HG02759 (cell line): ENCODE measurements at regions not wholly inside any gene's neighbourhood (a gene's known extent, or its start where the extent isn't known, plus 50 kb on each side); places are given as distances from the start of the nearest gene placed in this dataset.
"Not testable (repeated sequence)": the region's sequence is repeated elsewhere in the genome, so short reads cannot be mapped to it uniquely, and the experiment has no call there.

Experiments
- ATAC-seq: cut with Tn5 transposase; IDR thresholded peaks from one replicate; pipeline ENCODE4 v1.9.1; 2021; ENCODE audit warnings: mild to moderate bottlenecking, moderate library complexity; ENCODE audit not compliant: unreplicated experiment

DNA sequence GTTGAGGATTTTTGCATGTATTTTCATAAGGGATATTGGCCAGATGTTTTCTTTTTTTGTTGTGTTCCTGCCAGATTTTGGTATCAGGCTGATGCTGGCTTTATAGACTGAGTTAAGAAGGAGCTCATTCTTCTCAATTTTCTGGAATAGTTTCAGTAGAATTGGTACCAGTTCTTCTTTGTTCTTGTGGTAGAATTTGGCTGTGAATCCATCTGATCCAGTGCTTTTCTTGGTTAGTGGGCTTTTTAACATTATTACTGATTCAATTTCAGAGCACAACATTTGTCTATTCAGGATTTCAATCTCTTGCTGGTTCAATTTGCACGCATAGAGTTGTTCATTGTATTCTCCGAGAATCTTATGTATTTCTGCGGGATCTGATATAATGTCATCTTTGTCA, 136.5 kb upstream of the FOXG1 start:
- no peak for ATAC-seq

DNA sequence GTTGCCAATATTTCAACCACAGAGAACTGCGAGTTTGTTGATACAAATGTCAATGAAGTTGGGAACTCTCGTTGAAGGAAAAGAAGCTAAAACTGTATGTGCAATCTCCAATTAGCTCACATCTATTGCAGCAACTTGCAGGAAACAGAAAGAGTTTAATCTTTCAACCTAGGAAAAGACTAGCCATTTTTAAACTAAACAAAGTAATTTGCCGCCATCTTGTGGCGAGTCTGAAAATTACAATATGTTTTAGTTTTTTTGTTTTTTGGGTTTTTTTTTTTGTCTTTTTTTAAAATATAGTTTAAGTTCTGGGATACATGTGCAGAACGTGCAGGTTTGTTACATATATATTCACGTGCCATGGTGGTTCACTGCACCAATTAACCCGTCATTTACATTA, 131.2 kb upstream of the FOXG1 start:
- no peak for ATAC-seq

DNA sequence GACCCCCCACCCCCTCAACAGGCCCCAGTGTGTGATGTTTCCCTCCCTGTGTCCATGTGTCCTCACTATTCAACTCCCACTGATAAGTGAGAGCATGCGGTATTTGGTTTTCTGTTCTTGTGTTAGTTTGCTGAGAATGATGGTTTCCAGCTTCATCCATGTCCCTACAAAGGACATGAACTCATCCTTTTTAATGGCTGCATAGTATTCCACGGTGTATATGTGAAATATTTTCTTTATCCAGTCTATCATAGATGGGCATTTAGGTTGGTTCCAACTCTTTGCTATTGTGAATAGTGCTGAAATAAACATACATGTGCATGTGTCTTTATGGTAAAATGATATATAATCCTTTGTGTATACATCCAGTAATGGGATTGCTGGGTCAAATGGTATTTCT, 130.8 kb upstream of the FOXG1 start:
- not testable (repeated sequence) for ATAC-seq

DNA sequence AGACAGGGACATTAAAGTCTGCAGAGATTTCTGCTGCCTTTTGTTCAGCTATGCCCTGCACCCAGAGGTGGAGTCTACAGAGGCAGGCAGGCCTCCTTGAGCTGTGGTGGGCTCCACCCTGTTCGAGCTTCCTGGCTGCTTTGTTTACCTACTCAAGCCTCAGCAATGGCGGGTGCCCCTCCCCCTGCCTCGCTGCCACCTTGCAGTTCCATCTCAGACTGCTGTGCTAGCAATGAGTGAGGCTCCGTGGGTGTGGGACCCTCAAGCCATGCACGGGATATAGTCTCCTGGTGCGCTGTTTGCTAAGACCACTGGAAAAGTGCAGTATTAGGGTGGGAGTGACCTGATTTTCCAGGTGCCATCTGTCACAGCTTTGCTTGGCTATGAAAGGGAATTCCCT, 125.4 kb upstream of the FOXG1 start:
- ATAC-seq = not testable (repeated sequence)

DNA sequence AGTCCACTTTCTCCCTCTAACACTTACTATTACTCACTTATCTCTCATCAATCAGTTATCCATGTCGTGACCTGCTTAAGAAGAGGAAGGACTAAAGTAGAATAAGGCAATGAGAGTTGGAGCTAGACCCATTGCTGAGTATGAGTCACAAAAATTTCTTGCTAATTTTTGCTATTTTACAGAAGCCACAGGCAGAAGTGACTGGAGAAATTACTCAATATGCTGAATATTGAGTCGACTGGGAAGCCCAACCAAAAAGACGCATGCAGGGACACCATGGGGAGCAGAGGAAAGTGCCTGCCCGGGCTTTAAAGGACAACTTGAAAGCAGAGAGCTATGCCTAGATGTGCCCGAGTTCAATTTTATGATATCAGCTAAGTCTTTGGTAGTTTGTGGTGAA, 115.4 kb upstream of the FOXG1 start:
- ATAC-seq = no peak

DNA sequence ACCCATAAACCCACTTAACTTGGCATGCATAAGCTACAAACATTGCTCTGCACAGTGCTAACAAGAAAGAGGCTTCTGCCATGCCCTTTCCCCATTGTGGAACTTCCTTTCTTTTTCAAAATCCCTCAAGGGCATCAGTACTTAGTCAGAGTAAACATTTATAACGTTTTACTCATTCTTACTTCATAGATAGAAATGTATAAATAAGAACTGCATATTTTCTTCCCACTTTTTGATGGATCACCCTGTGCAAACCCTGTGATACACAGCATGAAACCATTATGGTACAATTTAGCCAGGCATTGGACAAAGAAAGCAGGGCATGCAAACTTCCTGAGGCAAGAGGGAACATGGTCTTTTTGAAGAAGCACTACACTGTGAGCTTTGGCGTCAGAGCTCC, 113.8 kb upstream of the FOXG1 start:
- no peak for ATAC-seq

DNA sequence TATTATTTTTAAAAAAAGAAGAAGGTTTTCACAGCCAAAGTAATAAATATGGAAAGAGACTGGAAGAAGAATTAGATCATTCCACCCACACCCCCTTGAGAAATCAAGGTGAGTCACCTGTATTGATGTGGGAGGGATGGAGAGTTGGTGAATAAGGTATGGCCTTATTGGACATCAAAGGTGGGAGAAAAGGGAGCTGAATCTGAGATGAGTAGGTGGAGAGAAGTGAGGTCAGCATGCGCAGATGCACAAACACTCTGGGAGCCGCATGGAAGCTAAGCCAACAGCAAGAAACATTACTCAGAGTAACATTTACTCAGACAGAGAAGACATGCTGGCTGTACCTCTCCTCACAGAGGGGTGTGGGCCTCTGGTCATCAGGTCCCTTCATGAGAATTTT, 113.1 kb upstream of the FOXG1 start:
- no peak for ATAC-seq

DNA sequence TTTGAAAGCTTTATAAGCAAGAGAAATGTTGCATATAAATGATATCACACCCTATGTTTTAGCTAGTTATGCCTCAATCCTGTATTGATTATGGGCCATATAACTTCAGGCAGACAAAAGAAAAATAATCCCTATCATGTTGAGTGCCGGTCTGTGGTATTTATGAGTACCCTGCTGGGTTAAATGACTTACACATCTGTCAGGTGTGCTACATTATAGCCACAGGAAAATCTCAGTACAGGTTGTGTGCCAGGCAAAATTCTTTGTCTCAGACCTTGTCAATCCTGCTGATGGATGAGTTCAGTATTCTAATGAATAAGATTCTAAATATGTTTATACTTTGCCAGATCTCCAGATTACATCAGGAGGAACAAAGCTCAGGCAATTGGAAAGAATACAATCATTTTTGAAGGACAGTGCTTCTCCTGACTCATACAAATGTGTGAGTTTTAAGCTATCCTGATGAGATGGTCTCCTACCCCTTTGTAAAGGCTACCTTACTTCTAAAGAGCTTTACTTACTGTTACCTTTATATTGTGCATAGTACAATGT, 109.8 kb upstream of the FOXG1 start:
- ATAC-seq = no peak

DNA sequence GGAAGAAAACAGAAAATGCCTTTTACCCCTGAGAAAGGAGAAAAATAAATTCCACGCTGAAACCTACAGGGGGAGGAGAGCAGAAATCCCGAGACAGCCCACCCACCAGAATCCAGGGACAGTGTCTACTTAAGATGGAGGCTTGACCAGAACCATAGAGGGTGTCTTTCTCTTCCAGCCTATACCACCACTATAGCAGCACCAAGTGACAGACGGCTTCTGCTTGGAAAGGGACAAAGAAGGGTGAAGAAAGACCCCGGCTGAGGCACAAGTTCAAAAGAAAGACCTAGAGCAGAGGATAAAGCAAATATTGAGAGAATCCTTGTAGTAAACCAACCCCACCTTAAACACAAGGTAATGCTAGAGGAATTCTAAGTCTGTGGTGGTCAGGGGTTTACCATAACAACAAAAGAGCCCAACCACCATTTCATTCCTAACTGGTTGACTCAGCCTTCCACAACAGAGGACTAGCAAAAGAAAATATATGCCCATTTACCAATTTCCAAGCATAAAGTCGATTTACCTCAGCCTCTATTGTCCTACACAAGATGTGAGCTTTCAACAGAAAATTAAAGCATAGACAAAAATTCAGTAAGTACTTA, 105.3 kb upstream of the FOXG1 start:
- ATAC-seq = no peak

DNA sequence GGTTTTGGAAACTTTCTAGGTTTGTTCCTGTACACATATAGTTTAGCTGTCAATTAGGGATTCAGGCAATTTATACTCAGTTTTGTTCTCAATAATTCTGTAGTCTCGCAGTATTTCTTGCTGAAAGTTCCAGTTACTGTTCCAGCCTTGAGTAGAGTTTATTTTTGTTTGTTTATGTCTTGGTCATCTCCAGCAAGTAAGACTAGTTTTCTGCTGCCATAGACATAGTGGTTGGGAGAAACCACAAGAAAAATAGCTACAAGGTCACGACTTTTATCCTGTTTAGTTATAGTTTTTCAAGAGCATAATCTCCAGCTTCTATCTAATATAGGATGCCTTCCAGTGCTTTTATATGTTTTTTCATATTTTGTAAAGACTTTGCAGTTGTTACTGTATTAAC, 99.6 kb upstream of the FOXG1 start:
- no peak for ATAC-seq

DNA sequence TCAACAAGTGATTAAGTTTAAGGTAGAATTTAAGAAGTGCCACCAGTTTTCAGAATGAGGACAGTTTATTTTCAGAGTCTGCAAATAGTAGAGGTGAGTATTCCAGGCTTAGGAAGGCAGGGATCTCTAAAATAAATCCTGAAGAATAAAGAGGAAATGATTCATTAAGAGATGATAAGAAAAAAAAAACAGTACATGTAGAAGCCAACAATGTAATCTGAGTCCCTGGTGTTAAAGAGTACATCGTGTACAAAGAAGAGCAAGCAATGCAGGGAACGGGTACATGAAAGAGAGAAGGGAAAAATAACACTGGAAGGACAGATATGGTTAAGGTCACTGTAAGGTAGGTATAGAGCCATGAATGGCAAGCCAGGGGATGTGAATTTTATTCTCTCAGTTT, 95.2 kb upstream of the FOXG1 start:
- no peak for ATAC-seq

DNA sequence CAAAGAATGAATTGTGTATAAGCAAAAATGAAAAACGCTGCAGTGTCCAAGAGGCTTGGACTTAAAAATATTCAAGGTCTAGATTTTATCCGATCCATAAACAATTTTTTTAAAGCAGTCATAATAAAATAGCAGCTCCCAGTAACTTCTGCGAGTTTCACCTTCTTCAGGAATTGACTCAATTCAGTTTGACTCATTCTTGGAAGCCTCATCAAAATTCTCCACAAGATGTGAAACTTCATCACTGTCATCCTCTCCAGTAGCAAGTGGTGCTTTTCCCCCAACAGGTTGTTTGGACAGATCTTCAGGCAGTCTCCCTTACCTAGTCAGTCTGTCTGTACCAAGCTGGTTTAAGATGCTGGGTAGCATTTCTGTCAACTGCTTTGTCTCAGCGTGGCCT, 93.5 kb upstream of the FOXG1 start:
- ATAC-seq = no peak

DNA sequence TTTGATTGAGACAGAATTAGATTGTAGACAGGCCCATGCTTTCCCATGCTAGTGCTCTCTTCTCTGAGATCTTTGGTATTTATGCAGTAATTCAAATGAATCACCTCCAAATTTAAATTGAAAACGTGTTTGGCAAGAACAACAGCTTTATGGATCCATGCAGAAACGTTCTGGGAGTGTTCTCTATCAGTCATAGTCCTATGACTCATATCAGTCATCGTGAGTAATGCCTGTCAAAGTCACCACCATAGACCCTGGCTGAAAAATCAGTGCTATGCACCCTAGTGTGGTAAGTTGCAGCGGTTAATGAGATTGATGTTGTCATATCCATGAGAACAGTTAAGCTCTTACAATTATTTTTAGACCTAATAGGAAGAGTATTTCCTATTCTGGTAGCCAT, 90.1 kb upstream of the FOXG1 start:
- no peak for ATAC-seq

DNA sequence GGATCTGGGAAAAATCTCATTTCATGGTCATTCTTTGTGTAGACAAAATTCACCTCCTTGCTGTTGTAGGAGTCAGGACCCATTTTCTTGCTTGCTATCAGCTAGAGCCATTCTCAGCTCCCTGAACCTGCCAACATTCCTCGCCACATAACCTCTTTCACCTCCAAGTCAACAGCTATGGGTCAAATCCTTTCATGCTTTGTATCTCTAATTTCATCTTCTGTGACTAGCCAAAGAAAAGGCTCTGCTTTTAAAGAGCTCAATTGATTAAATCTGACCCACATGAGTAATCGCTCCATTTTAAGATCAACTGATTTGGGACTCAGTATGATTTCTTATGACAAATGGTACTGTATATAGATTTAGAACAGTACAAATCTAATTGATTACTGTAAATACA, 89.2 kb upstream of the FOXG1 start:
- no peak for ATAC-seq

DNA sequence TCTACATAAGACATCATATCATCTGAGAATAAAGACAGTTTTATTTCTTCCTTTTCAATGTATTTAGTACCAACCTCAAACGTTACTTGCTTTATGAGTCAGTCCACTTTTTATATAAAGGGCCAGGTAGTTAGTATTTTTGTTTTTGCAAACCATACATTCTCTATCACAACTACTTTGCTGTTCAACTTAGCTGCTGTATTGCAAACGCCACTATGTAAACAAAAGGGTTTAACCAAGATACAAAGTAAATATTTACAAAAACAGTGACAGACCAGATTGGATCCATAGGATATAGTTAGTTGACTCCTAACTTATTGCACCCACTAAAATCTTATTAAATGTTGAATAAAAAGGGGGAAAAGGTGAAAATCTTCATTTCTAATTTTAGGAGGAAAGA, 87.7 kb upstream of the FOXG1 start:
- ATAC-seq = no peak

DNA sequence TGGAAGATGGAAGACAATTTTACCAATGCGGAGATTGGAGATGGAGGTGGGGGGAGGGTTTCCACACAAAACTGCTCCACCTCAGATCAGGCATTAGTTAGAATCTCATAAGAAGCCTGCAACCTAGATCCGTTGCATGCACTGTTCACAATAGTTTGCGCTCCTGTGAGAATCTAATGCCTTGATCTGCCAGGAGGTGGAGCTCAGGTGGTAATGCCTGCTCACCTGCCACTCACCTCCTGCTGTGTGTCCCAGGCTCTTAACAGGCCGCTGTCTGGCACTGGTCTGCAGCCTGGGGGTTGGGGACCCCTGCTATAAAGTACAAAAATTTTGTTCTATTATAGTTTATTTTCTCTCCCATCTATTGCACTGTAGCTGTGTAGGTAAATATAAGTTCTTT, 84.9 kb upstream of the FOXG1 start:
- ATAC-seq = no peak

DNA sequence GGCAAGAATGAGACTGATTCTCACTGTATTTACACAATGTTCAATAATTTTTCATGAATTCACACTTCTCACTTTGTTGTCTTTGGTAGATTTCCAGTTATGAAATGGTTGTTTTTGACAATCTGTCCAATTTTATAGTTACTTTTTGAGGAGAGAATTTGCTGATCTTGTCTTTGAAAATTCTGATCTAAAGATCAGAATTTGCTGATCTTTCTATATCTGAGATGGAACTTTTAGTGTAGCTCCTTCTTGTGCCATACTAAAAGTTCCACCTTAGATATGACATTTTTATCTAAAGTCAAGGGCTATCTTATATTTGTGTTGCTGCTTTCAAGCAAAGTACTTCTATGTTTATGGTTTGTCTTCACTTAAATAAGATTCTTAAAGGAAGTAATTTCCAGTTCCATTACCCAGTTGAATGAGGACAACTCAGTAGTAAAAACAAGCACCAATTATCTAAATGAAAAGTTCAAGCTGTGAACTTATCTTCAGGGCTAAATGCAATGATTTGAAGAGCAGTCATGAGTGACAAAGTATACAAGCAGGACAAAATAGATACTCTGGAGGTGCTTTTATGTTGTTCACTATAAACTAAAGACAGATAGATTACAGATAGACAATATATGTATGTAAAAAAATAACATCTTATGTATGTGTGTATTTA, 76.4 kb upstream of the FOXG1 start:
- no peak for ATAC-seq

DNA sequence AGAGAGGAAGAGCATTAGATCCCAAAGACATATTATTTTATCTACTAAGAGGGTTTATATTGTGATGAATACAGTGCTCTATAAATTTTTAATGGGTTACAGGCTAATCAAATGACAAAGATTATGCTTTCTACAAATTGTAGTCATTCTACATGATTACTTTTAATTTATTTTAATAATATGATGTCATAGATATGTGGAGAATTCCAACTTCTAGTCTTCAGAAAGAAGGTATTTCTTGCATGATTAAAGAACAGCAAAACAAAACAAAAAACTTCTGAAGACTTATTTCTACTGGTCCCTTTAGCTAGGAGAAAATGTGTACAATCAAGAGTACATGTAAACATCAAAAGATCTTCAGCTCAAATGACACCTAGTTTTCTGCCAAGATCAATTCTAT, 71.5 kb upstream of the FOXG1 start:
- no peak for ATAC-seq

DNA sequence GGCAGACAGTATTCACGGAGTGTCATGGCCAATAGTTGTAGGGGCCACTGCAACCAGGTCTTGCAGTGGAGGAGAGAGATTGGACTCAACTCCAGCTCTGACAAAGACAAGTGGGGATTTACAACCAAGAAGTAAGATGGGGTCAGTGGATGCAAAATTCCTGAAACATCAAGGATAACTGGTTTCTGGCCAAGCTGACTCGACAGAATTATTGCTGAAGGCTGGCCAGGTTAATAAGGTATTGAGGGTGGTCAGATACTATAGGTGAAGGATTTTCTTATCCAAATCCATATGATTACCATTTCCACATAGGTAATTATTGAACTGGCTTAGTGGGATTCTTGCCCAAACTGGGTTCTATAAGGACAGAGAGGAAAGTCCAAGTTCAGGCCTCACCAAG, 64.9 kb upstream of the FOXG1 start:
- no peak for ATAC-seq

DNA sequence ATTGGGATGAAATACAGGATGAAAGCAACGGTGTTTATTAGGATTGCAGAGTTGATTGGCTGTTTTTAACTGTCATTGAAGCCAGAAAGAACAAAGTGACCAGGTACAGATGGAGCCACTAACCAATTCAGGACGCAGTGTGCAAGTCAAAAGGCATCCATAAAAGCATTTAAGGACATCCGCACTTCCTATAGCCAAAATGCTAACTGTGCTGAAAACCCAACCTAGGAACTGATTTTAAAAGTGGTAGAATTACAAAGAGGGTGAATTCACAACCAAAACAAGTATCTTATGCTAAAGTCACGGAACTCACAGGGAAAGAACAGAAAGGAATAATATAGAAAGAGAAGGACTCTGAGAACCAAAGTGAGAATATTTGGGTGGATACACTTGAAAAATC, 63.1 kb upstream of the FOXG1 start:
- ATAC-seq = no peak

DNA sequence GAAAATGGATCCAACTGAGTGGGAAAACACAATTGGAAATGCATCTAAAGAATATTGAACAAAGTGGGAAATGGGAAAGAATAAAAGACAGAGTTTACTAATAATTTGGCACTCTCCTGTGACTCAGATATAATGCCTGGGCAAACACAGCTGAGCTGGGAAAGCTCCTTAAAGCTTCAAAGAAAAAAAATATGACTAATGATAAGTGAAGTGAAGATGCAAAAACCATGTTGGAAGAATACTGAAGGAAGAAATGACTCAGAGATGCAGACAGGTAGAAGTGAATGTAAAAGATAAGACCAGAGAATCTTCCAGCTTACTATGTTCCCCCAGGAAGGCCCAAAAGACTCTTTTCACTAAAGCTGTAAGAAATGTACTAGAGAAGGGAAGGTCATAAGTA, 62.4 kb upstream of the FOXG1 start:
- ATAC-seq = no peak

DNA sequence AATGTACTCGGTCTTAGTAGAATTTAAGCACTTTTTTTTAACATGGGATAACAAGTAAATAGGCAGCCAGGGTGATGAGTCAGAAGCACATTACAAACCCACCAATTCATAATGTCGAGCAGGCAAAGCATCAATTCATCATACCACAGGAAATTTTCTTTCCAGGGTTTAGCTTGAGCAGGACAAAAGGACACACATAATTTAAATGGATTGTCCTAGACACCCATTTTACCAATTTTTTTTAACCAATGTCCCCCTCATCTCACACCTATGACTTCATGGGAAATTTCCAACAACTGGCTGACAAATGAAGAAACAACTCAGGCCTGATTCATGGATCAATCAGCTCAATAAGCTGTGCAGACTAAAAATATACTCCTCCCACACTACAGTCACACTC, 58.8 kb upstream of the FOXG1 start:
- no peak for ATAC-seq
